ENCODE measurements at regions not wholly inside any gene's neighbourhood (a gene's known extent, or its start where the extent isn't known, plus 50 kb on each side); places are given as distances from the start of the nearest gene placed in this dataset.
"Not testable (repeated sequence)": the region's sequence is repeated elsewhere in the genome, so short reads cannot be mapped to it uniquely, and the experiment has no call there.

DNA sequence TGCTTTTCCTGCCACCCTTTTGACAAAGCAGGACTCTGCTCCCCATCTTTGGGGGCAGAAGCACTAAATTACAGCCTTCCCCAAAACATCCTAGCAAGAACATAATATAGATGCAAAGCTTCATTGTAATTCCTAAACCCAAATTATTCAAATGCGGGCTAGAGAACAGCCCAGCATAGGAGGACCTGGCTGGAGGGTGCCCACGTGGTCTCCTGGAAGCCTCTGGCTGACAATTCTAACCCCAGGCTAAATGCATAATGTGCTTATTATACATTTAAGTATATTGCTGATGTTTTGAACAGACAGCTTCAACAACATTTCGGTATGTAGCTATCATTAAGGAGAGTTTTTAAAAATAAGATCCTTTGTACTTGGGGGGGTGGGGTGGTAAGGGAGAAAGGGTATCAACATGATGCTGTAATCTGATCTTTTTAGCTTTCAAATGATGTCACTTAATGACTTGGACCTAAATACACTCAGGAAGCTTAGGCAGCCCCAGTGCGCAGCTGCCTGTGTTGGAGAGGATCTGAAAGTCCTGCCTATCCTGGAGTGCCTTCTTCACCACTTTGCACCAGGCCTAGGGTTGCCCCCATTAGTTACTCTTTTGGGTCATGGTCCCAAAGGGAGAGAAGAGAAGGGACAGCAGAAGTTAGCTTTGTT lies 57.2 kb upstream of the USP3 start:
- no peaks in the 10 kb centered on the region for H3K36me3 ChIP-seq (ENCODE audit: control insufficient read depth, insufficient read depth, low read length)

DNA sequence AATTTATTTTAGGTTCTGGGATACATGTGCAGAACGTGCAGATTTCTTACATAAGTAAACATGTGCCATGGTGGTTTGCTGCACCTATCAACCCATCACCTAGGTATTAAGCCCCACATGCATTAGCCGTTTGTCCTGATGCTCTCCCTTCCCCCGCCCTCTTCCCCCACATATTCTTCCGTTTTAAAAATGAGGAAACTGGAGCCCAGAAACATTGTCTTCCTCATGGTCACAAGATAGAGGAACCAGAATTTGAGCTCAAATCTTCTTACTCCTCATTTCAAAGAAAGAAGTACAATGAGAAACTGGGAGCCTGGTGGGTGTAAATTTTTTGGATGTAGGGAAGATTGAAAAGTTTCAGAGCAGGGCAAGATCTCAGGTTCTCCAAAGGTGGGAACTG lies 56.1 kb upstream of the USP3 start:
- Histone ChIP-seq H3K36me3 (ENCODE audit: control insufficient read depth, insufficient read depth, low read length) (no peaks in the 10 kb centered on the region), H3K27ac (ENCODE audit: low read depth, low read length, severe bottlenecking) (no peak overlapping the region), H3K4me1 (ENCODE audit: control insufficient read depth, insufficient read depth, low read length, poor library complexity, severe bottlenecking) (peaks cover 6% of the 10 kb centered on the region), H3K9me3 (ENCODE audit: control insufficient read depth, low read length) (no peaks in the 10 kb centered on the region), H3K4me3 (ENCODE audit: extremely low read depth, insufficient read depth, low read length, poor library complexity, severe bottlenecking) (no peak overlapping the region)
- WGBS, 2 experiments (ENCODE audit: insufficient coverage in 2 of 2): 100% methylated on average over 3 of the region's 4 CpGs; no CpG with 5 or more reads in 1 of the 2 experiments

More for the DNA sequence above, 57.2 kb upstream of the USP3 start:
- H3K9me3 ChIP-seq (ENCODE audit: control insufficient read depth, low read length): no peaks in the 10 kb centered on the region
- WGBS, 2 experiments (ENCODE audit: insufficient coverage in 2 of 2): 100% methylated on average over 1 of the region's 4 CpGs
- peaks cover 5% of the 10 kb centered on the region for H3K4me1 ChIP-seq (ENCODE audit: control insufficient read depth, insufficient read depth, low read length, poor library complexity, severe bottlenecking)
- no peak overlapping the region for H3K4me3 ChIP-seq (ENCODE audit: extremely low read depth, insufficient read depth, low read length, poor library complexity, severe bottlenecking)
- no peak overlapping the region for H3K27ac ChIP-seq (ENCODE audit: low read depth, low read length, severe bottlenecking)

DNA sequence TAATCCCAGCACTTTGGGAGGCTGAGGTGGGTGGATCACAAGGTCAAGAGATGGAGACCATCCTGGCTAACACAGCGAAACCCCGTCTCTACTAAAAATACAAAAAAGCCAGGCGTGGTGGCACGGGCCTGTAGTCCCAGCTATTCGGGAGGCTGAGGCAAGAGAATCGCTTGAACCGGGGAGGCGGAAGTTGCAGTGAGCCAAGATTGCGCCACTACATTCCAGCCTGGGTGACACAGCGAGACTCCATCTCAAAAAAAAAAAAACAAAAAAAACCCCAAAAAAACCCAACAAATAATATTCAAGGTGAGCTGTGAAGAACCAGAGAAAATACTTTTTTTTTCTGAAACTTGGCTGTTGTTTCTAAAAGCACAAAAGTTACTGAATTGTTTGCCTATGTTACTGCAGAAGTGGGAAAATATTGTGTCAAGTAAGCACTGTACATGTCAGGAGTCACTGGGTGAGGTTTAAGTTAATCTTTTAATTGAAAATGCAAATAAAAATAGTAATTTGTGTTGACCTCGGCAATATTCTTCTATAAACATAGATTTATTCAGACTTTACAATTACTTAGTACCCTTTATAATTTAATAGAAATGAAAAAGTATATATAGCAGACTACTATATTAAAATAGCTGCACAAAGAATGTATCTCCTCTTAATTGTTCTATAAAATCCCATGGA lies 55.4 kb upstream of the USP3 start:
- not testable (repeated sequence) for H3K9me3 ChIP-seq (ENCODE audit: control insufficient read depth, low read length); H3K27ac ChIP-seq (ENCODE audit: low read depth, low read length, severe bottlenecking); H3K4me3 ChIP-seq (ENCODE audit: extremely low read depth, insufficient read depth, low read length, poor library complexity, severe bottlenecking); H3K4me1 ChIP-seq (ENCODE audit: control insufficient read depth, insufficient read depth, low read length, poor library complexity, severe bottlenecking); H3K36me3 ChIP-seq (ENCODE audit: control insufficient read depth, insufficient read depth, low read length)
- 85 to 100% methylated on average over 9 of the region's 11 CpGs for WGBS, 2 experiments (ENCODE audit: insufficient coverage in 2 of 2)

DNA sequence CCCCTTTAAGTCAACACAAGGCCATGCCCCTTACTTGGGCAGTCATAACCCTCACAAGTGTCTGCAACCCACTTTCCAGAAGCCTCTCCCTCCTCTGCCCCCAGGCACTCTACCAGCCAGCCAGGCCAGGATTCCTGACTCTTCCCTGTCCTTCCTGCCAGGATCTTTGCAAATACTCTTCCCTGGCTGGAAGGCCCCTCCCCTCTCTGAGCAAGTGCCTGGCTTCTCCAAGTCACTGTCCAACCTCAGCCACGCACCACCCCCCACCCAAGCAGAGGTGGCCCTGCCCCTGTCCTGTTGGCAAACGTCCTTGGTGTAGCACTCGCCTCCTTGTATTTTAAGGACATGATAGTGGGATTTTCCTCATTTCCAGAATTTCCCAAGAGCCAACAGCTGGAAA lies 54.7 kb upstream of the USP3 start:
- Histone ChIP-seq H3K4me1 (ENCODE audit: control insufficient read depth, insufficient read depth, low read length, poor library complexity, severe bottlenecking) (peaks cover 7% of the 10 kb centered on the region), H3K9me3 (ENCODE audit: control insufficient read depth, low read length) (no peaks in the 10 kb centered on the region), H3K36me3 (ENCODE audit: control insufficient read depth, insufficient read depth, low read length) (no peaks in the 10 kb centered on the region), H3K27ac (ENCODE audit: low read depth, low read length, severe bottlenecking) (no peak overlapping the region), H3K4me3 (ENCODE audit: extremely low read depth, insufficient read depth, low read length, poor library complexity, severe bottlenecking) (no peak overlapping the region)
- WGBS, 2 experiments (ENCODE audit: insufficient coverage in 2 of 2): 35 to 40% methylated on average over 1 to 3 of the region's 3 CpGs

DNA sequence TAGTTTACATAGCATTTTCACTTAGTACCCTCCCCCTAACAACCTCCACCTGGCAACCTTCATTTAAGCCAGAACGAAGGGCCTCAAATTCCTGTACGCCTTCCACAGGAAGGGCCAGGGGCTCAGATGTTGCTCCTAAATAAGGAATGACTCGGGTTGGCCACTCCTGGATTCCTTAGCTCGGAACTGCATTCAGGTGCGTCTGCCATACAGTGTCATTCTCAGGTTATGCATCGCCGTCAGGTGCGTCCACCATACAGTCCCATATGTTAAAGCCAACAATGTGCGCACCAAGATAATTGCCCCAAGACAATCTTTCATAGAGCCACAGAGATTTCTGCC lies 53.5 kb upstream of the USP3 start:
- H3K27ac ChIP-seq (ENCODE audit: low read depth, low read length, severe bottlenecking): no peak overlapping the region
- 85 to 88% methylated on average over 9 of the region's 9 CpGs for WGBS, 2 experiments (ENCODE audit: insufficient coverage in 2 of 2)
- H3K36me3 ChIP-seq (ENCODE audit: control insufficient read depth, insufficient read depth, low read length): no peaks in the 10 kb centered on the region
- H3K9me3 ChIP-seq (ENCODE audit: control insufficient read depth, low read length): no peaks in the 10 kb centered on the region
- peaks cover 7% of the 10 kb centered on the region for H3K4me1 ChIP-seq (ENCODE audit: control insufficient read depth, insufficient read depth, low read length, poor library complexity, severe bottlenecking)
- no peak overlapping the region for H3K4me3 ChIP-seq (ENCODE audit: extremely low read depth, insufficient read depth, low read length, poor library complexity, severe bottlenecking)

DNA sequence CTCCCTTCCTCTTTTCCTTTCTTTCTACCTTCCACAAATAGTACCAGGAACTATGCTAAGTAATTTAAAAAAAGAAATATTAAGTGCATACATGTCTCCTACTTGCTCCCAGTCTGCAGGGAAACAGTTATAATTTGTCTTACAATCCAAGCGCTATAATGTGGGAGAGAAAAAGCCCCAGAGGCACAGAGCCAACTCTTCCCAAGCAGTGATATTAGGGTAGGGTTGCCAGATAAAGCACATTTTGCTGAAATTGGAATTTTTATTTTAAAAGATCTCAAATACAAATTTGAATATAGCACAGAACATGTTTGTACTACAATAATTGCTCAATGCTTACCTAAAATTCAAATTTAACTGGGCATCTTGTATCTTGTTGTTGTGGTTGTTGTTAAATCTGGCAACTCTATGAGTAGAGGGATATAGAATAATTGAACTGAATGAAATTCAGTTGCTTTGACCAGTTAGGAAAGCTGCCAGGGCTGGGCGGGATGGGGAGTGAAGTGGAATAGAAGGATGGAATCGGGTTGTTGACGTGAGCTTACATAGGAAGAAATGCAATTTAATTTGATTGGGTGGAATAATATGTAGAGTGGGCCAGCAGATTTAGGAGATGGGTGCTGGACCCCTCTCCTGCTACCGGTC lies 52.6 kb upstream of the USP3 start:
- H3K4me3 ChIP-seq (ENCODE audit: extremely low read depth, insufficient read depth, low read length, poor library complexity, severe bottlenecking): no peak overlapping the region
- H3K27ac ChIP-seq (ENCODE audit: low read depth, low read length, severe bottlenecking): no peak overlapping the region
- H3K4me1 ChIP-seq (ENCODE audit: control insufficient read depth, insufficient read depth, low read length, poor library complexity, severe bottlenecking): peaks cover 7% of the 10 kb centered on the region
- WGBS, 2 experiments (ENCODE audit: insufficient coverage in 2 of 2): 92 to 95% methylated on average over 3 to 4 of the region's 5 CpGs
- H3K9me3 ChIP-seq (ENCODE audit: control insufficient read depth, low read length): no peaks in the 10 kb centered on the region
- H3K36me3 ChIP-seq (ENCODE audit: control insufficient read depth, insufficient read depth, low read length): no peaks in the 10 kb centered on the region

DNA sequence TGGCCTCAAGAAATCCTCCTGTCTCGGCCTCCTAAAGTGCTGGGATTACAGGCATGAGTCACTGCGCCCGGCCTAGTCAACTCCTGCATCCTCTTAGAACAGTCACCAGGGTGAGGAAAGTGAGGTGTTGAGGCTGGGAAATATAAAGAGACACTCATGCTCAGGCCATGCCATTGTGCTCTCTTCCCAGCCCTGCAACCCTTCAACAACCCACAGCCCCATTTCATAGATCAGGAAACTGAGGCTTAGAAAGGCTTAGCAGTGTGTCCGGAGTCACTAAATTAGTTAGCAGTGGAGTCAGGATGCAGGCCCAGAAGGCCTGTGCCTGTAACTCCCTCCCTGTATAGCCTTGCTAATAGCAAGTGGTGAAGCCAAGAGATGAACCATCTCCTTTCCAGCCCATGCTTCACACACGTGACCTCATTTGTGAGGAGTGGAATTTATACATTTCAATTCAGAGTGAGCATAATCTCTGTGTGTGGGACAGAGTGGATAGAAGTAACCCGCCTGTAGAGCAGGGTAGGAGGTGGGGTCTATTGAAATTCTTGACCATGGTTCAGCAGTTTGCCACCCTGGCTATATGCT lies 51.7 kb upstream of the USP3 start:
- WGBS, 2 experiments (ENCODE audit: insufficient coverage in 2 of 2): 89 to 100% methylated on average over 3 to 4 of the region's 6 CpGs
- peaks cover 10% of the 10 kb centered on the region for H3K4me1 ChIP-seq (ENCODE audit: control insufficient read depth, insufficient read depth, low read length, poor library complexity, severe bottlenecking)

DNA sequence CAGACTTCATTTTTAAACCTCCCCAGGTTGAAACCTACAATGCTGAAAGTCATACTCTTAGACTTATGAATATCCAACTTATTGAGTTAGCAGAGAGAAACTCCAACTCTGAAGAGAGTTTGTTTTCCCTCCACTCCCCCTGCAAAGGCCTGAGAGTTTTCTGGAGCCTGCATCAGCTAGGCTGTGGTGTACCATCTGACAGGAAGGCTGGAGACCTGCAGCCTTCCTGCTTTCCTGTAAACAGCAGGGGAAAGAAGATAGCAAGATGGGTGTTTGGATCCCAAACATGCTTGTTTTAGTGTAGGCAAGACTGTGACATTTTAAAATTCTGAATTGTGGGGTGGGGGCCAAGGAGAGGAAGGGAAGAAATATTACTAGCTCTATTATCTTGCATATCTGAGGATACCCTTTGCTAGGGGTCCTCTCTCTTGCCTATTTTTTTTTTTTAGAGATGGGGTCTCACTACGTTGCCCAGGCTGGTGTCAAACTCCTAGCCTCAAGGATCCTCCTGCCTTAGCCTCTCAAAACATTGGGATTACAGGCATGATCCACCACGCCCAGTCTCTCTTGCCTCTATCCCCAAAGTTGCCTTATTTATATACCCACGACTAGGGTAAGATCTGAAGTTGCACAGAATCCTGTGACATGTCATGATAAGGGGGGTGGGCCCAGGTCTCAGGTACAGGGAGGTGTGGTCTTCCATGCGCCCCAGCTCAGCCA lies 51.0 kb upstream of the USP3 start:
- Histone ChIP-seq H3K4me3 (ENCODE audit: extremely low read depth, insufficient read depth, low read length, poor library complexity, severe bottlenecking) (no peak overlapping the region), H3K27ac (ENCODE audit: low read depth, low read length, severe bottlenecking) (peak overlapping the region; percentile 16), H3K36me3 (ENCODE audit: control insufficient read depth, insufficient read depth, low read length) (no peaks in the 10 kb centered on the region), H3K4me1 (ENCODE audit: control insufficient read depth, insufficient read depth, low read length, poor library complexity, severe bottlenecking) (peaks cover 10% of the 10 kb centered on the region), H3K9me3 (ENCODE audit: control insufficient read depth, low read length) (peaks cover 3% of the 10 kb centered on the region)
- WGBS, 2 experiments (ENCODE audit: insufficient coverage in 2 of 2): 100% methylated on average over 2 of the region's 4 CpGs

More for the DNA sequence above, 51.7 kb upstream of the USP3 start:
- no peaks in the 10 kb centered on the region for H3K36me3 ChIP-seq (ENCODE audit: control insufficient read depth, insufficient read depth, low read length)
- H3K4me3 ChIP-seq (ENCODE audit: extremely low read depth, insufficient read depth, low read length, poor library complexity, severe bottlenecking): no peak overlapping the region
- H3K27ac ChIP-seq (ENCODE audit: low read depth, low read length, severe bottlenecking): no peak overlapping the region
- no peaks in the 10 kb centered on the region for H3K9me3 ChIP-seq (ENCODE audit: control insufficient read depth, low read length)

DNA sequence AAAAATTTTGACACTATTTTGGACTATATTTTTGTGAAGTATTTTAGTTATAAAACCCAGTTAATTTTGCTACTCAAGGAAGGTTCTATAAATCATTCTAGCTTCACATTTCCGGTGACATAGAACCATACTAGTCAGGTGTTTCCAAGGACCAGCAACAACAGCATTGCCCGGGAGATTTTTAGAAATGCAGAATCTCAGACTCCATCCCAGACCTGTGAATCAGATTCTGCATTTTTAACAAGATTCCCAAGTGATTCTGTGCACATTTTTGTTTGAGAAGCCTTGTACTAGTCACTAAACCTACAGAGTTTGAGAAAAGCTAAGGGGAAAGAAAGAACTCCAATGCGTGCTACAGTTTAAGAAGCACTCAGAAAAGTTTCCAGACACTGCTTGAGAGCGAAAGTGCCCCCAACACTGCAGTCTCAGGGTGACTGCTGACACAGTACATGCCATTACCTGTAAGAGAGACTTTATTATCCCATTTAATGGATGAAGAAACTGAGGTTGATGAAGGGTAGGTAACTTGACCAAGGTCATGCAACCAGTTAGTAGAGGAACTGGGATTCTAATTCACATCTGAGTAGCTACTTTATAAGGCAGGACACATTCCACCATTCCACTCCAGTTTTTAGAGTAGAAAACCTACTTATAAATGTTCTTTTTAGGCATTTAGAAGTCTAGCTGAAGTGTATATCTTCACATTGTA lies 49.7 kb upstream of the USP3 start:
- no peak overlapping the region for H3K27ac ChIP-seq (ENCODE audit: low read depth, low read length, severe bottlenecking)
- H3K9me3 ChIP-seq (ENCODE audit: control insufficient read depth, low read length): peaks cover 8% of the 10 kb centered on the region
- H3K4me3 ChIP-seq (ENCODE audit: extremely low read depth, insufficient read depth, low read length, poor library complexity, severe bottlenecking): no peak overlapping the region
- peaks cover 10% of the 10 kb centered on the region for H3K4me1 ChIP-seq (ENCODE audit: control insufficient read depth, insufficient read depth, low read length, poor library complexity, severe bottlenecking)
- no peaks in the 10 kb centered on the region for H3K36me3 ChIP-seq (ENCODE audit: control insufficient read depth, insufficient read depth, low read length)
- WGBS, 2 experiments (ENCODE audit: insufficient coverage in 2 of 2): 73 to 76% methylated on average over 3 of the region's 4 CpGs

Data from mesodermal cell (in vitro differentiated cells).